Karpas-422 (cell line): ENCODE measurements at regions not wholly inside any gene's neighbourhood (a gene's known extent, or its start where the extent isn't known, plus 50 kb on each side); places are given as distances from the start of the nearest gene placed in this dataset.
A peak's percentile ranks its signal among the peaks of the same experiment; 100 is the strongest.
"Not testable (repeated sequence)": the region's sequence is repeated elsewhere in the genome, so short reads cannot be mapped to it uniquely, and the experiment has no call there.

Experiments
- DNase-seq: peaks from one replicate; pipeline ENCODE4 v3.0.0-alpha.2; 2015
- H2AFZ ChIP-seq: fragments of 200-600 bp; sonication (generic); 2 replicates; pipeline ENCODE4 v1.6.1; 2014; ENCODE audit warnings: antibody characterized with exemption, low read length, mixed read lengths
- H3K27ac ChIP-seq: fragments of 200-600 bp; sonication (generic); 2 replicates; pipeline ENCODE4 v1.5.1; 2014; ENCODE audit warnings: mild to moderate bottlenecking, low read length, moderate library complexity
- H3K27me3 ChIP-seq: fragments of 200-600 bp; sonication (generic); 2 replicates; pipeline ENCODE4 v1.6.1; 2014; ENCODE audit warnings: low read length, mixed read lengths
- H3K36me3 ChIP-seq: fragments of 200-600 bp; sonication (generic); 2 replicates; pipeline ENCODE4 v1.6.1; 2014; ENCODE audit warnings: low read length, mixed read lengths; ENCODE audit not compliant: insufficient read depth
- H3K4me1 ChIP-seq: fragments of 200-600 bp; sonication (generic); 2 replicates; pipeline ENCODE4 v1.6.1; 2014; ENCODE audit warnings: mild to moderate bottlenecking, low read length, mixed read lengths
- H3K4me2 ChIP-seq: fragments of 200-600 bp; sonication (generic); 2 replicates; pipeline ENCODE4 v1.6.1; 2014; ENCODE audit warnings: low read length, low read depth, mild to moderate bottlenecking; ENCODE audit not compliant: poor library complexity, severe bottlenecking
- H3K4me3 ChIP-seq: fragments of 200-600 bp; sonication (generic); 2 replicates; pipeline ENCODE4 v1.5.1; 2014; ENCODE audit warnings: mild to moderate bottlenecking, antibody characterized with exemption, low read length, mixed read lengths
- H3K79me2 ChIP-seq: fragments of 200-600 bp; sonication (generic); 2 replicates; pipeline ENCODE4 v1.6.1; 2014; ENCODE audit warnings: mild to moderate bottlenecking, low read length, mixed read lengths
- H3K9ac ChIP-seq: fragments of 200-600 bp; sonication (generic); 2 replicates; pipeline ENCODE4 v1.6.0; 2014; ENCODE audit warnings: low read length
- H3K9me2 ChIP-seq: fragments of 200-600 bp; sonication (generic), shearing (Covaris generic); replicated peaks from 2 replicates; pipeline ENCODE4 v1.6.0; 2014; ENCODE audit warnings: mild to moderate bottlenecking, low read length, moderate library complexity; ENCODE audit not compliant: insufficient read depth
- H3K9me3 ChIP-seq: fragments of 300-700, 200-600 bp; sonication (generic); 2 replicates; pipeline ENCODE4 v1.6.1; 2014; ENCODE audit warnings: low read length, mixed read lengths
- H4K20me1 ChIP-seq: fragments of 200-600 bp; sonication (generic); 2 replicates; pipeline ENCODE4 v1.6.1; 2014; ENCODE audit warnings: mild to moderate bottlenecking, antibody characterized with exemption, low read length, low read depth; ENCODE audit not compliant: insufficient read depth

DNA sequence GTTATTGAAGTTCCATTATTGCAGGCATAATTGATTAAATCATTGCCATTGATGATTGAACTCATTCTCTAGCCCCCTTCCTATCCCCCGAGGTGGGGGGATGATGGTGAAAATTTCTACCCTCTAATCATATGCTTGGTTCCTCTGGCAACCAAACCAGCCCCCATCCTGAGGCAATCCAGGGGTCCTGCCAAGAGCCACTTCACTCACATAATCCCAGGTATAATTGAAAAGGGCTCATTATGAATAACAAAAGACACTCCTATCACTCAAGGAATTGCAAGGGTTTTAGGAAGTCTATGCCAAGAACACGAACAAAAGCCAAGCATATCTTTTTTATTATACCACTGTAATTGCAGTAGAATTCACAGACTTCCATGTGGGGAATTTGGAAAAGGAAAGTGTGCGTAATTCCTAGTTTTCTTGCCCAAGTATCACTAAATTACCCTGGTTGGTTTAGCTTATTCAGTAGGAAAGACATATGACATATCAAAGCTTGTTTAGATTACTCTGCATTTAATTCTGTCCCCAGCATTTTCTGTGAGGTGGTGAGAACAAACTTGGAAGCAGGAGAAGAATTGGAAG, 130.7 kb upstream of the TAF11L2 start:
- H3K4me2 ChIP-seq = no peak overlapping the region

DNA sequence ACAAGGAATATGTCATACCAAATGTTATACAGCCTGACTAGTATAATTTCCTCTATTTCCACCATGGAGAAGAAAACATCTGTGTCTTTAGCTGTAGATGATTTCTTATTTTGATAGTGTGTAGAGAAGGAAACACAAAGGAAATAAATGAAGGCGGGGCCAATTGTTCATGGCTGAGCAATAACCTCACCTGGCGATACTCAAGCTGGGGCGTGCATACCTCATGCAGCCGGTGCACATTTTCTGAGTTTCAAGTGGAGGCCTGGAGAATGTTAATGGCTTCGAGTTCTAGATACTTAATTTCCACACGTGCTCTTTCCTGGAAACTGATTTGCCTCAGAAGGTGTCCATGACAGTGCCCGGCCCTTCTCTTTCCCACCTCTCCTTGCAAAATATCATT, 127.4 kb upstream of the TAF11L2 start:
- no peaks in the 10 kb centered on the region for H3K36me3 ChIP-seq
- no peak for DNase-seq
- no peaks in the 10 kb centered on the region for H3K9me3 ChIP-seq
- no peaks in the 10 kb centered on the region for H3K79me2 ChIP-seq
- no peak overlapping the region for H3K4me2 ChIP-seq
- no peak overlapping the region for H3K9ac ChIP-seq
- no peak overlapping the region for H2AFZ ChIP-seq
- no peak overlapping the region for H3K27ac ChIP-seq
- H3K4me3 ChIP-seq = no peak overlapping the region
- H3K27me3 ChIP-seq = no peaks in the 10 kb centered on the region
- H4K20me1 ChIP-seq = no peaks in the 10 kb centered on the region
- H3K4me1 ChIP-seq = peaks cover 22% of the 10 kb centered on the region
- H3K9me2 ChIP-seq = no peaks in the 10 kb centered on the region

More for the DNA sequence above, 130.7 kb upstream of the TAF11L2 start:
- Histone ChIP-seq H3K9me3 (no peaks in the 10 kb centered on the region), H3K27me3 (no peaks in the 10 kb centered on the region), H3K79me2 (no peaks in the 10 kb centered on the region), H3K27ac (no peak overlapping the region), H3K4me3 (no peak overlapping the region), H4K20me1 (no peaks in the 10 kb centered on the region), H3K9me2 (no peaks in the 10 kb centered on the region), H2AFZ (no peak overlapping the region), H3K36me3 (no peaks in the 10 kb centered on the region), H3K4me1 (no peaks in the 10 kb centered on the region), H3K9ac (no peak overlapping the region)
- no peak for DNase-seq

DNA sequence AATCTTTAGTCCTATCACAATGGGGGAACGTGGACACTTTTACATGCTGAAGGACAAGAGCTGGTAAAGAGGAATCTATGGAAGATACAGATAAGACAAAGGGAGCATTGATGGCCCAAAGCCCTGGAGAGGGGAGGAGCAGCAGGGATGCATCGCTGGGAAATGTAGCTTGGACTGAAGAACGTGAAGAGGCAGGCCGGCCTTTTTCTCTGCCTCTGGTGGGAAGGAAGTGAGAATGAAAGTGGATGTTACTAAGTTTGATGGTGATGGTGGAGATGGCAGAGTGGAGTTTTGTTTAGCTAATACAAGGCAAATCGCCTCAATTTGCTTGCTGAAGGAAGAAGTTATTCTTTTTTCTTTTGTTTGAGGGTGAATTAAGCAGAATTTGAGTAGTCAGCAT, 124.6 kb upstream of the TAF11L2 start:
- Histone ChIP-seq H3K9me2 (no peaks in the 10 kb centered on the region), H3K27me3 (no peaks in the 10 kb centered on the region), H3K9ac (peak overlapping the region; percentile 61), H3K4me2 (peak overlapping the region; percentile 72), H3K79me2 (no peaks in the 10 kb centered on the region), H3K9me3 (no peaks in the 10 kb centered on the region), H2AFZ (peak overlapping the region; percentile 94), H3K36me3 (no peaks in the 10 kb centered on the region), H3K4me3 (peak overlapping the region; percentile 50), H3K27ac (peak overlapping the region; percentile 84), H4K20me1 (no peaks in the 10 kb centered on the region), H3K4me1 (peaks cover 22% of the 10 kb centered on the region)
- peak; percentile 69 for DNase-seq

DNA sequence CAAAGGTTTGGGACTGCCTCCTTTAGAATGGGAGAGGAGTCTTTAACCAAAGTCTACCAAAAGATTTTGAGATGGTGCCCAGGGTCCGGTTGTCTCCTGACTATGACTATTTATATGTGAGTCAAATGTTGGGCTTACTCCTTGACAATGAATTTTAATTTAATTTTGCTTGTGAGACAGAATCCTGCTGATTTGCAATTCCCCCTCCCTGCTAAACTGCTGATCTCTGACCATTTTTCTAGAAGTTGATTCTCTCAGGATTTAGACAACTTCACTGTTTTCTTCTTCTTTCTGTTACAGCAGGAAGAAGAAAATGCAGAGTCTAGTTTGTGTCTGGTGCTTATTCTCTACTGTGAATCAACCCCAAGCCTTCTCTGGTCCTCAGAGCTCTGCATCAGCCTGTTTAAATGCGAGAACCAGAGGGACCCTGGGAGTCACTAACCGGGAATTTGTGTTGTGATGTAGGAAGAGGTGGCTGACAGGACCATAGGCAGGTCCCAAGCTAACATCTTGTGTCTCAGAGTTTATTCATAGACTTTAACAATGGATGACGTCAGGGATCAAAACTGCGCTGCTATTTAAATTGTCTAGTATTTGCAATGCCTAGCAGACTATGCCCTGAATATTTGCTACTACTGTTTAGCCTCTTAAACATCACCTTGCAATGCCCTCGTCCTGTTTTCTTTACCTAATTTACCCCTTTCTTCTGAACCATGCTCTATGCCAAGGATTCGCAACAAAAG, 124.0 kb upstream of the TAF11L2 start:
- peaks cover 22% of the 10 kb centered on the region for H3K4me1 ChIP-seq
- no peaks in the 10 kb centered on the region for H4K20me1 ChIP-seq
- H3K9me2 ChIP-seq = no peaks in the 10 kb centered on the region
- peak overlapping the region; percentile 50 for H3K4me3 ChIP-seq
- no peaks in the 10 kb centered on the region for H3K9me3 ChIP-seq
- H3K9ac ChIP-seq = peak overlapping the region; percentile 61
- peak overlapping the region; percentile 72 for H3K4me2 ChIP-seq
- H2AFZ ChIP-seq = peak overlapping the region; percentile 94
- H3K36me3 ChIP-seq = no peaks in the 10 kb centered on the region
- peak overlapping the region; percentile 84 for H3K27ac ChIP-seq
- no peaks in the 10 kb centered on the region for H3K27me3 ChIP-seq
- no peaks in the 10 kb centered on the region for H3K79me2 ChIP-seq
- DNase-seq = peak; percentile 48

DNA sequence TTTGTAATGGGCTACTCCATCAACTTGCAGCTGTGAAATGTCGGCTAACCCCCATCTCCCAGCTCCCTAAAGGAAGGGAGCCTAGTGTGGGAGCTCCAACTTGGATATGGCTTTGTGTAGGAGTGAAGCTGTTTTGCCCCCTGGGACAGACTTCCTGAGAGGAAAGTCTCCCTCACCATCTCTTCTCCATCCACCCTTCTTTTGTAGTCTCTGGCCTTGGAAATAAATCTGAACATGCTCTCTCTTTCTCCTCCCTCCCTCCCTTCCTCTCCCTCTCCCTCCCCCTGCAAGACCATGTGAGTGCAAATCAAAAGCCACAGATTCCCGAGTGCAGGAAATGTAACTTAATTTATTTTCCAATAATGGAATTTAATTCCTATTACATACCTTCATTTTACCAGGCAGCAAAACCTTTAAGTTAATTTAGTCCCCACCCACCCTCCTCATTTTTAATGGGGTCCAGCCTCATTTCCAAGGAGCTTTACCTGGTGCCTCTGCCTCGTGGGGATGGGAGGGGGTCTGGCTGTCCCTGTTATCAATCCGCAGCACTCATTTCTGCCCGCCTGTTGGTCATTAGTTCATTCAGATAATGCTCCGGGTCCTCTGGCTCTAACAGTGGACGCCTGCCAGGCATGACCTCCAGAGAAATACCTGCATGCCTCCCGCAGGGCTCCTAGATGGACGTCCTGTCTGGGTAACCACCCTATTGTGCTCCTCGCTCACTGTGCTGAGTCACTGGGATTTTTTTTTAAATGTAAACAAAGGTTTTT, 122.9 kb upstream of the TAF11L2 start:
- Histone ChIP-seq H3K27ac (no peak overlapping the region), H3K4me1 (peaks cover 22% of the 10 kb centered on the region), H3K4me3 (no peak overlapping the region), H3K9me2 (no peaks in the 10 kb centered on the region), H3K9me3 (no peaks in the 10 kb centered on the region), H2AFZ (no peak overlapping the region; the same call in 1 of the 2 replicates), H3K79me2 (no peaks in the 10 kb centered on the region), H4K20me1 (no peaks in the 10 kb centered on the region), H3K4me2 (peak overlapping the region; percentile 72), H3K36me3 (no peaks in the 10 kb centered on the region), H3K27me3 (no peaks in the 10 kb centered on the region), H3K9ac (no peak overlapping the region)
- no peak for DNase-seq

DNA sequence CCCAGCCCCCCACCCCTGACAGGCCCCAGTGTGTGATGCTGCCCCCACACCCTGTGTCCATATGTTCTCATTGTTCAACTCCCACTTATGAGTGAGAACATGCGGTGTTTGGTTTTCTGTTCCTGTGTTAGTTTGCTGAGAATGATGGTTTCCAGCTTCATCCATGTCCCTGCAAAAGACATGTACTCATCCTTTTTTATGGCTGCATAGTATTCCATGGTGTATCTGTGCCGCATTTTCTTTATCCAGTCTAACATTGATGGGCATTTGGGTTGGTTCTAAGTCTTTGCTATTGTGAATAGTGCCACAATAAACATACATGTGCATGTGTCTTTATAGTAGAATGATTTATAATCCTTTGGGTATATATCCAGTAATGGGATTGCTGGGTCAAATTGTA, 122.1 kb upstream of the TAF11L2 start:
- H2AFZ ChIP-seq, H3K79me2 ChIP-seq, H3K9me2 ChIP-seq, DNase-seq, H3K27ac ChIP-seq, H4K20me1 ChIP-seq, H3K4me3 ChIP-seq, H3K9me3 ChIP-seq, H3K9ac ChIP-seq, H3K4me2 ChIP-seq, H3K36me3 ChIP-seq, H3K27me3 ChIP-seq: not testable (repeated sequence)
- H3K4me1 ChIP-seq = peaks cover 22% of the 10 kb centered on the region

DNA sequence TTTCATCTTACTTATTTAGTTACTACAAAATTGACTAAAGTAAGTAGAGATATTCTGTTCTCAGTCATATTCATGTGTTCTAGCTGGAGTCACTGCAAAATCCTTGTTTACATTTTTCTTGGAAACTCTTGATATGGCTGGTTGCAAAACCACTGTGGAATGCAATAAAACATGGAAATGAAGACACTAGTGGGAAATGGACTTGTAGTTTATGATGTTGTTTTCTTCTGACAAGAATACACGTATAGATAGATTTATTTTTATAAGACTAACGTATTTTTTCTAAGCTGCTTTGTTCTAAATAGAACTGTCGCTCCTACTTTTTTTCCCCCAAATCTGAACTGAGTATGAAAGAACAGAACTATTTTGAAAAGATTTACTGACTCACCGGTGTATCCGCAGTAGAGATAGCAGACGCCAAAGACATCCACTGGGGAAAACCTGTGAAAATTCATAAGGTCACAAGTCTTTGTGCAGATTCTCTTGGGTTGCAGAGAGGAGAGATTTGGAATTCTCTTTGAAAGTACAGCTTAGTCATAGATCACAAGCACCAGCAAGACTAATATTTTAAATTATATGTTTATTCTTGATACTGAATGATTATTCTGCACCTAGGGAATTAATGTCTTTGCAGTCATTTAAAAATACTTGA, 119.6 kb upstream of the TAF11L2 start:
- no peak overlapping the region for H2AFZ ChIP-seq
- no peaks in the 10 kb centered on the region for H3K27me3 ChIP-seq
- no peaks in the 10 kb centered on the region for H3K9me2 ChIP-seq
- H3K9me3 ChIP-seq = no peaks in the 10 kb centered on the region
- no peak overlapping the region for H3K4me2 ChIP-seq
- no peak for DNase-seq
- H3K9ac ChIP-seq = no peak overlapping the region
- no peak overlapping the region for H3K4me3 ChIP-seq
- no peaks in the 10 kb centered on the region for H3K36me3 ChIP-seq
- peaks cover 19% of the 10 kb centered on the region for H3K4me1 ChIP-seq
- H3K27ac ChIP-seq = no peak overlapping the region
- H3K79me2 ChIP-seq = no peaks in the 10 kb centered on the region
- no peaks in the 10 kb centered on the region for H4K20me1 ChIP-seq
